Stimulated activated naive CD8-positive, alpha-beta T cell treated with anti-CD3 and anti-CD28 coated beads, Interleukin-15, Interleukin-2, amounts not matched to agents 100 ng/mL and 50 ng/mL, for 24 hours (primary cell): ENCODE measurements at regions not wholly inside any gene's neighbourhood (a gene's known extent, or its start where the extent isn't known, plus 50 kb on each side); places are given as distances from the start of the nearest gene placed in this dataset.

ENCODE experiments used
- H3K27ac Mint-ChIP-seq: one replicate; pipeline ENCODE4 v1.8.0; 2021; ENCODE audit warnings: mild to moderate bottlenecking, mixed read lengths
- H3K27me3 Mint-ChIP-seq: one replicate; pipeline ENCODE4 v1.8.0; 2021; ENCODE audit warnings: mixed read lengths
- H3K36me3 Mint-ChIP-seq: one replicate; pipeline ENCODE4 v1.8.0; 2021; ENCODE audit warnings: low read depth, mixed read lengths
- H3K4me1 Mint-ChIP-seq: one replicate; pipeline ENCODE4 v1.8.0; 2021; ENCODE audit warnings: low read depth, mixed read lengths
- H3K4me3 Mint-ChIP-seq: one replicate; pipeline ENCODE4 v1.8.0; 2021; ENCODE audit warnings: mild to moderate bottlenecking, mixed read lengths
- H3K9me3 Mint-ChIP-seq: one replicate; pipeline ENCODE4 v1.8.0; 2021; ENCODE audit warnings: mixed read lengths

- Mint-ChIP-seq H3K27me3 (peaks cover 3% of the 10 kb centered on the region), H3K36me3 (no peaks in the 10 kb centered on the region), H3K4me1 (no peaks in the 10 kb centered on the region), H3K4me3 (no peak overlapping the region), H3K9me3 (no peaks in the 10 kb centered on the region), H3K27ac (no peak overlapping the region)
Observed at GRCh38 chr2:223107825-223108224, 55.8 kb downstream of the KCNE4 start.

DNA sequence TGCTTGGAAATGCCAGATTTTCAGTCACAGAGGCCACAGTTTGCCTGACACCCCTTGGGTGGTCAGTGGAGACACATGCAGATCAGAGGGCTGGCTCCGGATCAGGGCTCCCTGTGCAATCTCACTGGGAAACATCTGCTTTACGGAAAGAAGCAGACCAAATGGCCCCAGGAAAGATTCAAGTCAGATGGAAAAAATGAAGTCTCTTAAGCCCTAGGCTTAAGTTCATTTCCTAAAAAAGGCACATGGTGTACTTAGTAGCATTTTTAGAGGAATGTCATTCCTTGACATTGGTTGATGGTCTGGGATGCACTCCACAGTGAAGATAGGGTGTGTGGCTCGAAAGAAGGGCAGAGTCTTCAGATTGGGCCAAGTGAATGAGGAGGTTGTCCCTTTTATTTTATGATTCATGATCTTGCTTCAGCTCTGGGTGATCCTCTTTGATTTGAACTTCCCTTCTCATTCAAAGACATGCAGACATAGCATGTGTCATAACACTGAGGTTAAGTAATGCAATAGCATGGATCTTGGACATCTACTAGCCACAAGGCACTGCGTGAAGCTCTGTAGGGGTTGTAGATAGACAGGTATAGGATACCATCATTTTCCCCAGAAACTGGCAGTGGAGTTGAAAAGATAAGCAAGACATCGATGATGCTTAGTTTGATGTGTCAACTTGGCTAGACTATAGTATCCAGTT is 56.5 kb downstream of the KCNE4 start:
- no peaks in the 10 kb centered on the region for H3K4me1 Mint-ChIP-seq
- H3K27me3 Mint-ChIP-seq, result peaks cover 3% of the 10 kb centered on the region
- no peak overlapping the region for H3K4me3 Mint-ChIP-seq
- no peaks in the 10 kb centered on the region for H3K9me3 Mint-ChIP-seq
- H3K27ac Mint-ChIP-seq, result no peak overlapping the region
- H3K36me3 Mint-ChIP-seq, result no peaks in the 10 kb centered on the region

- peaks cover 3% of the 10 kb centered on the region for H3K27me3 Mint-ChIP-seq
- H3K9me3 Mint-ChIP-seq, result no peaks in the 10 kb centered on the region
- H3K4me1 Mint-ChIP-seq, result no peaks in the 10 kb centered on the region
- H3K36me3 Mint-ChIP-seq, result no peaks in the 10 kb centered on the region
- H3K27ac Mint-ChIP-seq, result no peak overlapping the region
- H3K4me3 Mint-ChIP-seq, result no peak overlapping the region
Observed at GRCh38 chr2:223109341-223109740, 57.4 kb downstream of the KCNE4 start.

- Mint-ChIP-seq H3K27ac (no peak overlapping the region), H3K36me3 (no peaks in the 10 kb centered on the region), H3K4me1 (no peaks in the 10 kb centered on the region), H3K9me3 (no peaks in the 10 kb centered on the region), H3K27me3 (peaks cover 3% of the 10 kb centered on the region), H3K4me3 (no peak overlapping the region)
Observed at GRCh38 chr2:223113161-223113560, 61.2 kb downstream of the KCNE4 start.

DNA sequence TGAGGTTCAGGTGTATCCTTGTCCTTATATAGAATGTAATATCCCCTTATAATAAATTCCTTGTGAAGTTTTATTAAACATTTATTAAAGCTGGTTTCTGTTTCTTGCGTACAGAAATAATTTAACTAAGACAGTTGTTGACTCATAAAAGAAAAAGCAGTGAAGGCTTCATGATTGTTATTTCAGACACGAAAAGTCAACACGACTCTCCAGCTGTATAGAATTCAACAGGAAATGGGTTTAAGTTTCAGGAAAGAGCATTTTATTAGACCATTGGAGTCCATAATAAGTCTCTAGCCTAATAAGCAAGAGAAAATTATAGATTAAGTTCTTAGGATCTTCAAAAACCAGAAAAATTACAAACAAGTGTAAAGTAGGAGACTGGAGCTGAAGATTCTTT is 62.2 kb downstream of the KCNE4 start:
- Mint-ChIP-seq H3K36me3 (no peaks in the 10 kb centered on the region), H3K9me3 (no peaks in the 10 kb centered on the region), H3K27me3 (peaks cover 3% of the 10 kb centered on the region), H3K27ac (no peak overlapping the region), H3K4me1 (no peaks in the 10 kb centered on the region), H3K4me3 (no peak overlapping the region)

DNA sequence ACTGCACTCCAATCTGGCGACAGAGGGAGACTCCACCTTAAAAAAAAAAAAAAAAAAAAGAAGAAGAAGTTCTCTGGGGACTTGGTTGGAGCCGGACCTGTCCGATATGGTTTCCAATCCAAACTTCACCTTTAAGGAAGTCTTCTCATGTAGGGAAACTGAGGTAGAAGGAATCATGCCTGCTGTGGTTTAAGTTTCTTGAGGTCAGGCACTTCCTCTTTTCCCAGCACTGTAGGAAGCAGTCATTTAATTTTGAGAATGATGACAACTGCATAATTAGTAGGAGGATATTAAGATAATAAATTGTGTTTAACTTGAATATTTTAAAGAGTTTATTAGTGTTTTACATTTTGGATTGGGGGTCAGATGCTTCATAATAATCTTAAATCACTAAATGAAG is 62.9 kb downstream of the KCNE4 start:
- H3K9me3 Mint-ChIP-seq, result no peaks in the 10 kb centered on the region
- no peaks in the 10 kb centered on the region for H3K36me3 Mint-ChIP-seq
- no peak overlapping the region for H3K27ac Mint-ChIP-seq
- H3K4me3 Mint-ChIP-seq, result no peak overlapping the region
- H3K4me1 Mint-ChIP-seq, result no peaks in the 10 kb centered on the region
- peaks cover 3% of the 10 kb centered on the region for H3K27me3 Mint-ChIP-seq

- Mint-ChIP-seq H3K27ac (no peak overlapping the region), H3K9me3 (no peaks in the 10 kb centered on the region), H3K36me3 (no peaks in the 10 kb centered on the region), H3K4me1 (no peaks in the 10 kb centered on the region), H3K4me3 (no peak overlapping the region), H3K27me3 (peaks cover 5% of the 10 kb centered on the region)
Observed at GRCh38 chr2:223117533-223117932, 65.5 kb downstream of the KCNE4 start.

DNA sequence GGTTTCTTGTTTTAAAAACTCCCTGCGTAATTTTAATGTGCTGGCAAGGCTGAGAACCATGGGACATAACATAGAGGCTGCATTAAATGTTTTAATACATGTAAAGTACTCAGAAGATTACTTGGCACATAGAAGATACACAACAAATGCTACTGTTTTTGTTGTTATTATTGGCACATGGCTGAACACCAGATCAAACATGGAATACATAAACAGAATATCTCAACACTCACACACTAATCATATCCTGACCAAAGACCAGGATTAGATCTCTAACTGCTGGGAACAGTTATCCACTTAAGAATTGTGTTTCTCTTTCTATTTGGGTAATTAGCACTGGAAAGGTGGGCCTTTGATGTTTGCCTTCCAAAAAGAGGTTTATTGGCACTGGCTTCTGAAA is 69.3 kb downstream of the KCNE4 start:
- Mint-ChIP-seq H3K4me1 (no peaks in the 10 kb centered on the region), H3K36me3 (no peaks in the 10 kb centered on the region), H3K9me3 (no peaks in the 10 kb centered on the region), H3K27ac (no peak overlapping the region), H3K27me3 (peaks cover 5% of the 10 kb centered on the region), H3K4me3 (no peak overlapping the region)

- no peak overlapping the region for H3K27ac Mint-ChIP-seq
Observed at GRCh38 chr2:223122781-223123180, 70.8 kb downstream of the KCNE4 start.

DNA sequence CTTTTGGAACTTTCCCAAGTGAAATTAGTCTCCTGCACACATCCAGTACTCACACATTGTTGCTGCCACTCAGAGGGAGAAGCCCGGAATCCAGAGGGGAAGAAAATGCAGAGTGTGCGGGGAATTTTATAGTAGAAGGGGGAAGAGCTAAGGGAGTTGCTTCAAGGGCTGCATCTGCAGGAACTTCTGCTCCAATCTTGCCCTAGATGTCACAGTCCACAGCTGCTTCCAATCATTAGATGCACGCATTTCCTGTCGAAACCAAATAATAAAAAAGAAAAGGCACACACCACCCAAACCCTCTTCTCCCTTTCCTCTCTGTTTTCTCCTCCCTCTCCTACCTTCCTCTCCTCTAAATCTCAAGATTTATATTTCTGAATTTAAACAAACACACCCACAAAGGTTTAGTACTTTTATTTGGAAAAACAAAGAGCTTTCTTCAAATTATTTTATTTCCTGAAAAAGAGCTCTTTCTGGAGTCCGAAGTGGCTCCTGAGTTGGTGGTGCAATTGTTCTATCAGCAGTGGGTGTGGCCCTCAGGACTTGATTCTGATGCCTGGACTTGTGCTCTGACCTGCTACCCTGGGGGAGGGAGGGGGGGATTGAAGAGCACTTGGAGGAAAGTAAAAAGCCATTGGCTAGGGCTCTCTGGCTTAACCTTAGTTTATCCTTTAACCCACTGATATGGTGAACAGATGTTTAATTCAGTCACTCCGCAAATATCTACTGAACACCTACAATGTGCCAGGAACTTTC is 72.0 kb downstream of the KCNE4 start:
- H3K4me3 Mint-ChIP-seq, result no peak overlapping the region
- H3K27me3 Mint-ChIP-seq, result peaks cover 5% of the 10 kb centered on the region
- no peaks in the 10 kb centered on the region for H3K36me3 Mint-ChIP-seq
- no peaks in the 10 kb centered on the region for H3K9me3 Mint-ChIP-seq
- H3K4me1 Mint-ChIP-seq, result no peaks in the 10 kb centered on the region
- H3K27ac Mint-ChIP-seq, result no peak overlapping the region

More at GRCh38 chr2:223122781-223123180, 70.8 kb downstream of the KCNE4 start:
- H3K27me3 Mint-ChIP-seq, result peaks cover 5% of the 10 kb centered on the region
- H3K9me3 Mint-ChIP-seq, result no peaks in the 10 kb centered on the region
- H3K4me1 Mint-ChIP-seq, result no peaks in the 10 kb centered on the region
- H3K36me3 Mint-ChIP-seq, result no peaks in the 10 kb centered on the region
- H3K4me3 Mint-ChIP-seq, result no peak overlapping the region

- Mint-ChIP-seq H3K36me3 (no peaks in the 10 kb centered on the region), H3K4me3 (no peak overlapping the region), H3K27ac (no peak overlapping the region)
Observed at GRCh38 chr2:223141606-223142005, 89.6 kb downstream of the KCNE4 start.

GRCh38 chr2:223142118-223142517 is 90.1 kb downstream of the KCNE4 start:
- no peak overlapping the region for H3K4me3 Mint-ChIP-seq
- H3K36me3 Mint-ChIP-seq, result no peaks in the 10 kb centered on the region

More at GRCh38 chr2:223141606-223142005, 89.6 kb downstream of the KCNE4 start:
- Mint-ChIP-seq H3K4me1 (no peaks in the 10 kb centered on the region), H3K9me3 (no peaks in the 10 kb centered on the region), H3K27me3 (no peaks in the 10 kb centered on the region)

DNA sequence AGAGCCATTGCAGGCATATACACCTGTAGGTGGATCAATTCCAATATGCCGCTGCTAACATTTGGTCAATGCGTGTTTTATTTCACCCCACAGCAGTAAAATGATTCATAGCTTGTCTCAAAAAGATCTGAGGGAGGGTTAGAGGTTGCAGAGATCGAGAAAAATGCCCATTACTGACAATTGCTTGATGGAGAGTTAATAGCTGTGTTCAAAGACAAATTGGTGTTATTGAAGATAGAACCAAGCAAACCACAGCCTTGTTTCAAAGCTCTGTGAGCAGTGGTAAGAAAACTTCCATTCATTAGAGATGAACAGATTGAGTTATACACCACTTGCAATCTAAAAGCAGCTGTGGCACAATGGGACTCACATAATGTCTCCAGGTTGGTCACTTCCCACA is 95.4 kb downstream of the KCNE4 start:
- Mint-ChIP-seq H3K9me3 (no peaks in the 10 kb centered on the region), H3K27ac (no peak overlapping the region)

More at GRCh38 chr2:223142118-223142517, 90.1 kb downstream of the KCNE4 start:
- no peak overlapping the region for H3K27ac Mint-ChIP-seq
- no peaks in the 10 kb centered on the region for H3K4me1 Mint-ChIP-seq
- no peaks in the 10 kb centered on the region for H3K27me3 Mint-ChIP-seq
- H3K9me3 Mint-ChIP-seq, result no peaks in the 10 kb centered on the region

DNA sequence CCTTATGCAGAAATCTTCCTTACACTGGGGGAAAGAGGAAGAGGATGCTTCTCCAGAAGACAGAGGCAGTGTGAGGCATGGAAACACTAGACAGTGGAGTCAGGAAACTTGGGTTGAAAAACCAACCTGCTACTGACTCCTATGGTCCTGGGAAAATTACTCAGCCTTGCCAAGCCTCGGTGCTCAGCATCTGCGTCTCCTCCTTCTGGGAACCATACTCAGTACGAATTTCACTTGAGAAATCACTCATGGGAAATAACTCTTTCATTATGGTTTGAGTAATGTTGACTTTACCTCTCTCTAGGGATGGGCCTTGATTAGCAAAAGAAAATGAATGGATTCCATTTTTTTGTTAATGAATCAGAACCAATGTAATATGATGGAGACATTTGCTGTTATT is 96.5 kb downstream of the KCNE4 start:
- H3K4me1 Mint-ChIP-seq, result no peaks in the 10 kb centered on the region
- no peak overlapping the region for H3K27ac Mint-ChIP-seq
- H3K9me3 Mint-ChIP-seq, result no peaks in the 10 kb centered on the region
- no peaks in the 10 kb centered on the region for H3K27me3 Mint-ChIP-seq
- H3K36me3 Mint-ChIP-seq, result no peaks in the 10 kb centered on the region
- H3K4me3 Mint-ChIP-seq, result no peak overlapping the region

More for the DNA sequence above, 95.4 kb downstream of the KCNE4 start:
- Mint-ChIP-seq H3K36me3 (no peaks in the 10 kb centered on the region), H3K4me3 (no peak overlapping the region), H3K4me1 (no peaks in the 10 kb centered on the region), H3K27me3 (no peaks in the 10 kb centered on the region)

- no peaks in the 10 kb centered on the region for H3K36me3 Mint-ChIP-seq
- no peaks in the 10 kb centered on the region for H3K9me3 Mint-ChIP-seq
- H3K27ac Mint-ChIP-seq, result no peak overlapping the region
- H3K27me3 Mint-ChIP-seq, result no peaks in the 10 kb centered on the region
- H3K4me1 Mint-ChIP-seq, result no peaks in the 10 kb centered on the region
- no peak overlapping the region for H3K4me3 Mint-ChIP-seq
Observed at GRCh38 chr2:223155956-223156355, 104.0 kb downstream of the KCNE4 start.
